ENCODE measurements at regions not wholly inside any gene's neighbourhood (a gene's known extent, or its start where the extent isn't known, plus 50 kb on each side); places are given as distances from the start of the nearest gene placed in this dataset.

GRCh38 chr1:13976485-13976884 lies 276.5 kb downstream of the PRDM2 start:
- DNase-seq, result no peak

- DNase-seq, result no peak
Observed at GRCh38 chr1:13981142-13981541, 281.2 kb downstream of the PRDM2 start.

DNA sequence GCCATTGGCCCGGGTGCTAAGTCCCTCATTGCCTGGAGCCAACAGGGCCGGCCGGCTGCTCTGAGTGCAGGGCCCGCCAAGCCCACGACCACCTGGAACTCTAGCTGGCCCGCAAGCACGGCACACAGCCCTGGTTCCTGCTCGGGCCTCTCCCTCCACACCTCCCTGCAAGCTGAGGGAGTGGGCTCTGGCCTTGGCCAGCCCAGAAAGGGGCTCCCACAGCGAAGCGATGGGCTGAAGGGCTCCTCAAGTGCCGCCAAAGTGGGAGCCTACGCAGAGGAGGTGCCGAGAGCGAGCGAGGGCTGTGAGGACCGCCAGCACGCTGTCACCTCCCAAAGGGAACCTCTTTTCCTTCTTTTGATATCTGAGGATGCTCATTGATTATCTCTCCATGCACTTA lies 283.4 kb downstream of the PRDM2 start:
- no peak for DNase-seq

DNA sequence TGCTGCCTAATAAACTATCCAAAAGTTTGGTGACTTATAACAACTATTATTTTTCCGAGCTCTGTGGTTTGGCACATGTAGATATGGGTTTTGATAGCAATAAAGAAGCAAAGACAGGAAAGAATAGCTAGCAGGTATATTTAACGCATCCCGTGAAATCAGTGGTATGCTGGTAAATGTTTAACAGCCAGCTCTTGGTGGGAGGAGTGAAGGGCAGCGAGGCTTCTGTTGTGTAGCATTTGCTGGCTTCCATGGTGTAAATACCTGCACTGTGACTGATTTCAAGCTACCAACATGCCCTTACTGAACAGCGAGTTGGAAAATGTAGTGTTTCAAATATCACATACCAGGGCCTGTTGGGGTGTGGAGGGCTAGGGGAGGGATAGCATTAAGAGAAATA lies 291.0 kb downstream of the PRDM2 start:
- no peak for DNase-seq

- no peak for DNase-seq
Observed at GRCh38 chr1:13992489-13993285, 292.7 kb downstream of the PRDM2 start.

GRCh38 chr1:13994386-13994785 lies 294.4 kb downstream of the PRDM2 start:
- no peak for DNase-seq

GRCh38 chr1:13996334-13996733 lies 296.3 kb downstream of the PRDM2 start:
- no peak for DNase-seq

- DNase-seq, result no peak
Observed at GRCh38 chr1:14003552-14003951, 303.6 kb downstream of the PRDM2 start.

- DNase-seq, result no peak
Observed at GRCh38 chr1:14009582-14009981, 309.6 kb downstream of the PRDM2 start.

DNA sequence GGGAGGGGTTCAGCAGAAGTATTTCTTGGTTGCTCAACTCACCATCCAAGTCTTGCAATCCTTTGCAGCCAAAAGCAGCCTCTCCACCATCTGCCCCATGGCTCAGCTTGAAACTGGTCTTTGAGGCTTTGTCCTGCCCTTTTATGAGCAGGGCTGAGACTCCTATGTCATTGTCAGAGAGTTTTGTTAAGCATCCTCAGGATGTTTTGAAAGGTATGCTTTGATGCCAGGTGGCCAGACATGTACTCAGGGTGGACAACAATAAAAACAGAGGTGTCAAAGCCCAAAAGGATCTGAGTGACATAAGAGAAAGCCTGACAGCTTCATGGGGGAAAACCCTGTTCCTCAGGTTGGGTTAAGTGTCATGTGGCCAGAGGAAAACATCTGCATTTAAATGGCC lies 310.5 kb downstream of the PRDM2 start:
- no peak for DNase-seq

DNA sequence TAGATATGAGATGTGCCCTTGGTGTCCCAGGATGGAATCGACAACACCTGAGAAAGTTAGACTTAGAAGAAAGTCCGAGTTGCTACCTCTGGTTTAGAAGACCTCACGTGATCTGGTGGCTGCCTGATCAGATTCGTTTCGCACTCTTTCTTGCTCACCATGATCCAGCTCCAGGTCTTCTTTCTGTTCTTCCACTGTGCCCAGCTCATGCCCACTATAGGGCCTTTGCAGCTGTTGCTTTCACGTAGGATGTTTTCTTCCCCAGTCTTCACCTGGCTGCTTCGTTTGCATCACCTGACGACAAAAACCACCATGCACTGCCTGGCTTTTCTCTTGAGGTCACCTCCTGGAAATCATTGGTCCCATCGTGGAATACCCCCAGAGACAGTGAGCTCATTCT lies 311.1 kb downstream of the PRDM2 start:
- DNase-seq, result no peak

DNA sequence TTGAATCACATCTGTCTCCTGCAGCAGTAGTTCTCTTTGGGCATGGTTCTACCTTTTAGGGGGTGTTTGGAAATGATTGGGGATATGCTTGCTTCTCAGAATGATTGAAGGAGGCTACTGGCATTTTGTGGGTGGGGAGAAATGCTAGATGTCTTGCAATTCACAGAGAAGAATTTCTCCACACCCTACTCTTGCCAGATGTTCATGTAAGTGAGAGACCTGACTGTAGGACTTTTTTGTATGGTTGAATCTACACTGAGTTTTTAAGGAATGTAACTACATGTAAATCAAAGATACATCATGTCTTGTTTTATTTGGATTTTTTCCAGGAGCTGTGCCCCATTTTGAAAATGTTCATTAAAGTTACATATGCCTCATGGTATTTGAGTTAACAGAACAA lies 311.9 kb downstream of the PRDM2 start:
- DNase-seq, result no peak

- no peak for DNase-seq
Observed at GRCh38 chr1:14014929-14015328, 314.9 kb downstream of the PRDM2 start.

DNA sequence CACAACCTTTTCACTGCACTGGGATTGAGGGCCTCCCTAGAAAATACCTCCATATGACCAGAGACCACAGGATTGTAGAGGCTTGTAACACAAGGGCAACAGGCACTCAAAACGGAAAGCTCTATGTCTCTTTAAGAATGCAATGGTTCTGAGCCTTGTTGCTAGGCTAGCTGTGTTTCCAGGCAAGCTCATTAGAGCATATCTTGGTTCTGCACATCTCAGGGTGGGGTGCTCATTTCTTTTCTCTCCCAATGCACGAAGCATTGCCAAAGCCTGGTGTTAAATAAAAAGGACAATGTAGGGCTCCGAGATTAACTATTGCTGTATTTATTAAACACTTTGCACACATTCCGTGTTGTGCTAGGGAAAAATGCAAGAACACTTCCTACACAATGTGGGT lies 315.9 kb downstream of the PRDM2 start:
- no peak for DNase-seq

DNA sequence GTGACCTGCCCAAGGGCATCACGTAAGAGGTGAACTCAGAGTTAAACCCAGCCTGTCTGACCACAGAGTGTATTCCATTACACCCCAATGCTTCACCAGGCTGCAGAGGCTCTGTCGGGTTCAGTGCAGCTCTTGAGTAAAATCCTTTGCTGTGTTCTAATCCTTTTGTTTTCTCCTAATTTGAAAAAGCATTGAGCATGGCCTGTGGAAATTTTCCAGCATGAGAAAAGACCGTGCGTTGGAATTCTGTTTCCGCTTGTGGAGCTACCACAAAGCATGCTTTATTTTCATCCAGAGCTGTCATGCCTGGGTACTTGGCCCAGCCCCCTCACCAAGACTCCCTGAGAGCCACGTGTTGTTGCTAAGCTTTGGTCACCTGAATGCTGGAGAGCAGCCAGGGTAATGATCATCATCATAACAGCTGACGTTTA lies 317.6 kb downstream of the PRDM2 start:
- DNase-seq, result no peak

GRCh38 chr1:14019461-14019860 lies 319.5 kb downstream of the PRDM2 start:
- DNase-seq, result no peak

- no peak for DNase-seq
Observed at GRCh38 chr1:14020006-14020405, 320.0 kb downstream of the PRDM2 start.

DNA sequence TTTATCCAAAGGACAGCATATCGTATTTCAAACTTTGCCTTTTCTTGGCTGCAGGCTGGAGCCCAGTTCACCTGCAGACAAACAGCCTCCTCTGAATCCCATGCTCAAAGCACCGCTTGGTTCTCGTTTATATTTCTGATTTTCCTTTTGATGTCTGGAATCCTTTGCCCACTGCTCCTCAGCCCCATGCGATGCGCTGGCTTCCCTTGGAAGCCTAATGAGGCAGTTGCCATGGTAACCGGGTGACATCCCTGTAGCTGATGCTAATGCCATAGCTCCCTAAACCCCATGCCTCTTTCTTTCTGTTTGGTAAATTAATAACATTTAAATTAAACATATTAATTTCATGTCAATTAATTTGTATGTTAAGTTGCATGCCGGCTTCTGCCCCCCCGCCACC lies 327.1 kb downstream of the PRDM2 start:
- peak; percentile 15 for DNase-seq

DNA sequence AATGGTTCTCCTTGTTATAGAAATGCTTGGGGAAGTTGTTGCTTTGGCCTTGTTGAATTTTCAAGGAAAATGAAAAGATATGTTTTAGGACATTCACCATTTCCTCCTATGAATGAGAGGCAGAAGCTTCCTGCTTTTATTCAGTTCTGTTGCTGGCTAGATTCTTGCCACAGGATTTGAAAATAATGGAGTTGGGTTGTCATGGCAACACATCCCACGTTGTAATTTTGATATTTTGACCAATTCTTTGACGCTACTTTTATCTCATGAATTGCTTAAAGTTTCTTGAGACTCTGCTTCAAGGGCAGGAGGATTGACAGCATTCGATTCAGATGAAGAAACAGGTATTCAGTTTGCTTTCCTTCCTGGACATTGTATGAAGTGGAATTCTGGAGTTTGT lies 331.5 kb downstream of the PRDM2 start:
- no peak for DNase-seq

GRCh38 chr1:14034506-14034905 lies 334.5 kb downstream of the PRDM2 start:
- no peak for DNase-seq

DNA sequence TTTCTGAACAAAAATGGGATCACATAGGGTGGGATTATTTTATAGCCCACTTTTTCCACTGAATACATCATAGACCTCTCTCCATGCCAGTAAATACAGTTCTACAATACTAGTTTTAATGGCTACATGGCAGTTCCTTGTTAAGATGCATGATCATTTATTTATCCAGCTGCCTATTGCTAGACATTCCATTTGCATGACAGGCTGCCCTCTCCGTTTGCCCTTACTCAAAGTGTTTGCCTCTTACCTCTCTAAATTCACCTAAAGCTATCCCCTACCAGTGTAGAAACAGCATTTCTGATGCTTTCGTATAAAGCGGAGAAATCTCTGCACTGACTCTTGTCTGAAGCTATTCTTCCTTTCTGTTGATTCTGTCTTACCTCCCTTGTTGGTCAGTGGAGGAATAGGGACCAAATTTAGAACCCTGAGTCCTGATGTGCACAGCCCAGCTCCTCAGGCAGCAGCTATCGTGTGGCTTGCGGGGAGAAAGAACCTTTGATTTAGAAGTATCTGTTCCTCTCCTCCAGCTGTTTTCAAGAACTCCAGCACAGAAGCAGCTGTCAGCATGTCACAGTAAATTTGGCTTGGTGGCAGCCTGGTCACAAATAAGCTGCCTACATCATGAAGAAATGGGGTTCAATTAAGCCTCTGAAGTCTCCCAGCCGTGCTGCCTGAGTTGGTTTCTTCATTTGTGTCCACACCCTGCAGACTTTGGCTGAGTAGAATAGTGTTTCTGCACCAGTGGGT lies 337.3 kb downstream of the PRDM2 start:
- no peak for DNase-seq

DNA sequence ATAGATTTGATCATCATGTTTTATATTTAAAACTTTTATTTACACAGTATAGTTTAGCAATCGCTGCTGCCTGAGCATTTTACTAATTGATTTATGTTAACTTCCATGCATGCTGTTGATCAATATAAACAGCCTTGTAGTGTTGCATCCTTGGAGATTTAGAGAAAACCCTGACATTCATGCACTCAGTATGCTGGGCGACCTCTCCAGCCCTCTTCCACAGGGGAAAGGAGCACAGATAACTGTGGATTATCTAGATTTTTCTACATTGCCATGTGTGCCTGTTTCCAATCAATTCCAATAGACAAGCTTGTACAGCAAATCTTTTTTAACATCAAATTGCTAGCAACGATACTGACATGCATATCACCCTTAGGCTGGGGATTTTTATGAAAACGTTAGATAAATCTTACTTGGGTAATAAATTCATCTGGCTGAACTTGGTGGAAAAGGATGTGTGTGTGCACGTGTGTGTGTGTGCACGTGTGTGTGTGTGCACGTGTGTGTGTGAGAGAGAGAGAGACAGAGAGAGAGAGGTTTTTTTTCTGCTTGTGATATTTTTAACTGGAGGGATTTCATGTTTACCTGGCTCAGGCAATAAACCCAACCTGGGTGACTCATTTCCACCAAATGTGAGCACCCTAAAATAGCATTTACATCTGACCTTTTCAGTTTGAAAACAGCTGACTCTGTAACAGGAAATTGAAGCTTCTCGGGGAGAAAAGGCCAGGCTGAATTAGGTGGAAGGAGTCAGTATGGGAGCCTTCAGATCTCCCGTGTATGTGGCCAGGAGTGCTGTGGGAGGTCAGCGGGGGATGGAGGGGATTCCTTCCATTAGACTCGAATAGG lies 339.8 kb downstream of the PRDM2 start:
- no peak for DNase-seq

GRCh38 chr1:14049965-14050364 lies 350.0 kb downstream of the PRDM2 start:
- no peak for DNase-seq
